Uterus (tissue), 2 donors: ENCODE measurements at regions not wholly inside any gene's neighbourhood (a gene's known extent, or its start where the extent isn't known, plus 50 kb on each side); places are given as distances from the start of the nearest gene placed in this dataset.

ENCODE experiments used
- CTCF ChIP-seq, 4 experiments: fragments of 200-600 bp in 2 of 4; fragments of 450-650 bp in 2 of 4; sonication (generic) in 2 of 4; IDR thresholded peaks; one replicate each; pipeline ENCODE4 v1.5.1; 2016 to 2019; ENCODE audit warnings: antibody characterized with exemption in 4 of 4, mild to moderate bottlenecking in 2 of 4, moderate library complexity in 1 of 4
- POLR2A ChIP-seq, 2 donors: fragments of 450-650 bp; IDR thresholded peaks; one replicate each; pipeline ENCODE4 v1.6.1; 2016; ENCODE audit warnings: antibody characterized with exemption in 2 of 2, mild to moderate bottlenecking in 1 of 2, moderate library complexity in 1 of 2

GRCh38 chr12:58745348-58746125 lies 174.8 kb downstream of the LRIG3 start:
- TF ChIP-seq CTCF (IDR thresholded peaks at IDR 0.05): no peak
- no peak for TF ChIP-seq POLR2A (IDR thresholded peaks at IDR 0.05)
